ENCODE measurements at regions not wholly inside any gene's neighbourhood (a gene's known extent, or its start where the extent isn't known, plus 50 kb on each side); places are given as distances from the start of the nearest gene placed in this dataset.

GRCh38 chr7:68816491-68816890 lies 781.8 kb upstream of the AUTS2 start:
- no peak for TF ChIP-seq POLR2AphosphoS5 (IDR thresholded peaks at IDR 0.05)
- TF ChIP-seq EP300 (IDR thresholded peaks at IDR 0.05): no peak
- TF ChIP-seq CTCF (IDR thresholded peaks at IDR 0.05): no peak
